Gastroesophageal sphincter (tissue), 4 donors: ENCODE measurements at regions not wholly inside any gene's neighbourhood (a gene's known extent, or its start where the extent isn't known, plus 50 kb on each side); places are given as distances from the start of the nearest gene placed in this dataset.

Experiments used
- ATAC-seq: fragments of 150-250 bp; one replicate; pipeline ENCODE4 v1.9.1; 2016; ENCODE audit warnings: mild to moderate bottlenecking, moderate library complexity
- H3K27ac ChIP-seq, 4 donors: fragments of 200-600 bp; sonication (generic) in 3 of 4; 1 replicate in 3 of 4; 2 replicates in 1 of 4; pipeline ENCODE4 v1.5.1; 2016 to 2019
- H3K27me3 ChIP-seq: fragments of 200-600 bp; sonication (generic); one replicate; pipeline ENCODE4 v1.5.1; 2019
- H3K36me3 ChIP-seq, 2 donors: fragments of 200-600 bp; sonication (generic); one replicate each; pipeline ENCODE4 v1.5.1; 2019; ENCODE audit warnings: control low read depth in 1 of 2
- H3K4me1 ChIP-seq, 3 donors: fragments of 200-600 bp; sonication (generic); 1 replicate in 2 of 3; 2 replicates in 1 of 3; pipeline ENCODE4 v1.5.1; 2016 to 2019; ENCODE audit warnings: control low read depth in 2 of 3
- H3K4me3 ChIP-seq, 2 donors: fragments of 200-600 bp; sonication (generic); one replicate each; pipeline ENCODE4 v1.5.1; 2019; ENCODE audit warnings: mild to moderate bottlenecking in 1 of 2, moderate library complexity in 1 of 2
- H3K9me3 ChIP-seq, 3 donors: fragments of 200-600 bp; sonication (generic); one replicate each; pipeline ENCODE4 v1.5.1; 2017 to 2019; ENCODE audit warnings: control low read depth in 2 of 3
- CTCF ChIP-seq, 4 experiments: fragments of 200-600 bp in 2 of 4; fragments of 450-650 bp in 2 of 4; sonication (generic) in 1 of 4; IDR thresholded peaks; one replicate each; pipeline ENCODE4 v1.5.1; 2017 to 2019; ENCODE audit warnings: antibody characterized with exemption in 4 of 4, mild to moderate bottlenecking in 2 of 4, moderate library complexity in 2 of 4
- EP300 ChIP-seq: sonication (generic); formaldehyde crosslinking; IDR thresholded peaks from one replicate; pipeline ENCODE4 v1.6.1; 2017; ENCODE audit warnings: antibody characterized with exemption, mild to moderate bottlenecking
- POLR2A ChIP-seq, 2 donors: fragments of 450-650 bp; IDR thresholded peaks; one replicate each; pipeline ENCODE4 v1.6.1; 2017; ENCODE audit warnings: antibody characterized with exemption in 2 of 2, mild to moderate bottlenecking in 2 of 2, moderate library complexity in 1 of 2
- POLR2AphosphoS5 ChIP-seq: sonication (generic); formaldehyde crosslinking; IDR thresholded peaks from one replicate; pipeline ENCODE4 v1.6.1; 2017; ENCODE audit warnings: antibody characterized with exemption
- WGBS, 2 donors: methylation state at CpG; one replicate each; pipeline ENCODE4 v1.1.5; 2018; ENCODE audit warnings: low coverage in 1 of 2; 5-methylcytosine and 5-hydroxymethylcytosine counted together

GRCh38 chr13:68128297-68128915 is 898.3 kb upstream of the PCDH9 start:
- H3K9me3 ChIP-seq = no peaks in the 10 kb centered on the region
- no peak for ATAC-seq
- no peak overlapping the region for H3K4me3 ChIP-seq
- TF ChIP-seq POLR2AphosphoS5 = no peak
- TF ChIP-seq CTCF (IDR thresholded peaks at IDR 0.05) = no peak
- TF ChIP-seq POLR2A (IDR thresholded peaks at IDR 0.05) = no peak
- TF ChIP-seq EP300 = no peak
- no peaks in the 10 kb centered on the region for H3K27me3 ChIP-seq
- no peaks in the 10 kb centered on the region for H3K36me3 ChIP-seq
- H3K4me1 ChIP-seq = no peaks in the 10 kb centered on the region
- no peak overlapping the region for H3K27ac ChIP-seq
- WGBS, 2 donors = 76 to 100% methylated on average over 1 to 6 of the region's 7 CpGs

- H3K36me3 ChIP-seq = no peaks in the 10 kb centered on the region
- H3K4me3 ChIP-seq = no peak overlapping the region
- no peaks in the 10 kb centered on the region for H3K27me3 ChIP-seq
- no peaks in the 10 kb centered on the region for H3K9me3 ChIP-seq
- TF ChIP-seq POLR2A (IDR thresholded peaks at IDR 0.05) (no peak), CTCF (IDR thresholded peaks at IDR 0.05) (no peak), POLR2AphosphoS5 (no peak), EP300 (no peak)
- H3K27ac ChIP-seq = no peak overlapping the region
- WGBS, 2 donors = 41 to 62% methylated on average over 1 to 2 of the region's 2 CpGs
- no peak for ATAC-seq
- no peaks in the 10 kb centered on the region for H3K4me1 ChIP-seq
These were observed 894.9 kb upstream of the PCDH9 start for GRCh38 chr13:68125087-68125480.

GRCh38 chr13:68124437-68125086 is 894.4 kb upstream of the PCDH9 start:
- WGBS, 2 donors = 89 to 95% methylated on average over 2 of the region's 2 CpGs
- H3K4me3 ChIP-seq = no peak overlapping the region

GRCh38 chr13:68110178-68110768 is 880.1 kb upstream of the PCDH9 start:
- Histone ChIP-seq H3K27ac (no peak overlapping the region), H3K9me3 (peaks cover 0 to 44% (median 0%) of the 10 kb centered on the region in 3 donors), H3K36me3 (no peaks in the 10 kb centered on the region), H3K4me3 (no peak overlapping the region), H3K27me3 (no peaks in the 10 kb centered on the region), H3K4me1 (no peaks in the 10 kb centered on the region)
- WGBS, 2 donors = 75 to 96% methylated on average over 2 of the region's 2 CpGs
- no peak for TF ChIP-seq POLR2A (IDR thresholded peaks at IDR 0.05)
- TF ChIP-seq CTCF (IDR thresholded peaks at IDR 0.05) = no peak
- no peak for TF ChIP-seq POLR2AphosphoS5
- no peak for TF ChIP-seq EP300
- no peak for ATAC-seq

More at GRCh38 chr13:68124437-68125086, 894.4 kb upstream of the PCDH9 start:
- Histone ChIP-seq H3K4me1 (no peaks in the 10 kb centered on the region), H3K9me3 (no peaks in the 10 kb centered on the region), H3K27me3 (no peaks in the 10 kb centered on the region), H3K36me3 (no peaks in the 10 kb centered on the region), H3K27ac (no peak overlapping the region)
- no peak for ATAC-seq
- TF ChIP-seq POLR2AphosphoS5 (no peak), EP300 (no peak), POLR2A (IDR thresholded peaks at IDR 0.05) (no peak), CTCF (IDR thresholded peaks at IDR 0.05) (no peak)

- no peak for TF ChIP-seq EP300
- TF ChIP-seq CTCF (IDR thresholded peaks at IDR 0.05) = no peak
- no peak for TF ChIP-seq POLR2AphosphoS5
- TF ChIP-seq POLR2A (IDR thresholded peaks at IDR 0.05) = no peak
- Histone ChIP-seq H3K9me3 (peaks cover 0 to 44% (median 0%) of the 10 kb centered on the region in 3 donors), H3K27ac (no peak overlapping the region), H3K36me3 (no peaks in the 10 kb centered on the region), H3K27me3 (no peaks in the 10 kb centered on the region), H3K4me3 (no peak overlapping the region), H3K4me1 (no peaks in the 10 kb centered on the region)
- no peak for ATAC-seq
- WGBS, 2 donors = no CpG with 5 or more reads among the region's 29 CpGs
These were observed 877.5 kb upstream of the PCDH9 start for GRCh38 chr13:68107667-68108066.
